ENCODE measurements at regions not wholly inside any gene's neighbourhood (a gene's known extent, or its start where the extent isn't known, plus 50 kb on each side); places are given as distances from the start of the nearest gene placed in this dataset.

- H4K12ac ChIP-seq (ENCODE audit: low read depth, low read length), result no peak overlapping the region
- peak in 1 of 2 donors; percentile 2 for DNase-seq
- no peak overlapping the region for H2BK120ac ChIP-seq (ENCODE audit: insufficient read depth, low read length, poor library complexity)
- WGBS (ENCODE audit: extremely low coverage, insufficient coverage, insufficient read length), result no CpG with 5 or more reads among the region's 1 CpG
- no peak overlapping the region for H3K18ac ChIP-seq (ENCODE audit: low read length)
- no peak overlapping the region for H2BK12ac ChIP-seq (ENCODE audit: low read length)
- H3K14ac ChIP-seq (ENCODE audit: low read length), result no peak overlapping the region
- H4K8ac ChIP-seq (ENCODE audit: low read depth, low read length), result no peak overlapping the region
- H3K9me3 ChIP-seq (ENCODE audit: insufficient read depth, low read depth, low read length), result no peaks in the 10 kb centered on the region
- H3K23ac ChIP-seq (ENCODE audit: low read length), result no peak overlapping the region
- no peak overlapping the region for H3K4ac ChIP-seq (ENCODE audit: low read depth, low read length)
- no peaks in the 10 kb centered on the region for H3K27me3 ChIP-seq (ENCODE audit: insufficient read depth, low read length)
- no peaks in the 10 kb centered on the region for H3K79me2 ChIP-seq (ENCODE audit: control insufficient read depth, insufficient read depth, low read length, poor library complexity)
- no peak overlapping the region for H2AK5ac ChIP-seq (ENCODE audit: low read length)
- H2AFZ ChIP-seq (ENCODE audit: insufficient read depth, low read length, poor library complexity), result no peak overlapping the region
- H2BK5ac ChIP-seq (ENCODE audit: low read depth, low read length, poor library complexity), result no peak overlapping the region
- no peak overlapping the region for H3K9ac ChIP-seq (ENCODE audit: low read length)
- H3K79me1 ChIP-seq (ENCODE audit: low read length), result peaks cover 3% of the 10 kb centered on the region
- no peak overlapping the region for H3K4me2 ChIP-seq (ENCODE audit: low read length)
- H3K36me3 ChIP-seq (ENCODE audit: control insufficient read depth in 1 of 2, insufficient read depth in 2 of 2, low read length in 2 of 2), result no peaks in the 10 kb centered on the region
- no peak overlapping the region for H4K91ac ChIP-seq (ENCODE audit: low read depth, low read length)
- peaks cover 0 to 4% of the 10 kb centered on the region in 2 experiments for H3K4me1 ChIP-seq (ENCODE audit: control insufficient read depth in 1 of 2, insufficient read depth in 2 of 2, low read length in 2 of 2)
- H3K4me3 ChIP-seq (ENCODE audit: low read depth, low read length), result no peak overlapping the region
- no peak overlapping the region for H3K27ac ChIP-seq (ENCODE audit: low read depth, low read length)
Observed at GRCh38 chr18:61203151-61203550, 130.1 kb upstream of the CDH20 start.

DNA sequence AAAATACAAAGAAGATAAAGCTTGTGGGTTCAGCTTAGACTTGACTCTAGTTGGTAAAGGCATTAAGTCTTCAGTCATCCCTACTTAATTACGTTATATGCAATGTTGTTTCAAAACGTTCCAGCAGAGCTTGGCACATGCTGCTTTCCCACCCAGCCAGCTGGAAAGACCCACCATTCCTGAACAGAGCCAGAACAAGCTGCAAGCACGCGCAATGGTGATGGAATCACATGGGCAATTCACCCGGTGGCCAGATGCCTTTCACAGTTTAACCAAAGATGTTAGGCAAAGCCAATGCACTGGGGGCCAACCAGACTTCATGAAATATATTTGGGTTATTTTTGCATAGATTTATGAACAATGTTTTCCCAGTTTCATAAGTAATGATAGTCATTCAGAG, 123.4 kb upstream of the CDH20 start:
- no peak overlapping the region for H3K4me2 ChIP-seq (ENCODE audit: low read length)
- no peaks in the 10 kb centered on the region for H3K79me2 ChIP-seq (ENCODE audit: control insufficient read depth, insufficient read depth, low read length, poor library complexity)
- no peak overlapping the region for H3K23ac ChIP-seq (ENCODE audit: low read length)
- H2AFZ ChIP-seq (ENCODE audit: insufficient read depth, low read length, poor library complexity), result no peak overlapping the region
- no peak overlapping the region for H4K12ac ChIP-seq (ENCODE audit: low read depth, low read length)
- H3K18ac ChIP-seq (ENCODE audit: low read length), result no peak overlapping the region
- no peak overlapping the region for H2AK5ac ChIP-seq (ENCODE audit: low read length)
- no peak overlapping the region for H2BK12ac ChIP-seq (ENCODE audit: low read length)
- H4K8ac ChIP-seq (ENCODE audit: low read depth, low read length), result no peak overlapping the region
- WGBS (ENCODE audit: extremely low coverage, insufficient coverage, insufficient read length), result no CpG with 5 or more reads among the region's 5 CpGs
- H3K9ac ChIP-seq (ENCODE audit: low read length), result no peak overlapping the region
- H3K4me1 ChIP-seq (ENCODE audit: control insufficient read depth in 1 of 2, insufficient read depth in 2 of 2, low read length in 2 of 2), result no peaks in the 10 kb centered on the region
- H3K4ac ChIP-seq (ENCODE audit: low read depth, low read length), result no peak overlapping the region
- no peaks in the 10 kb centered on the region for H3K79me1 ChIP-seq (ENCODE audit: low read length)
- no peak overlapping the region for H3K27ac ChIP-seq (ENCODE audit: low read depth, low read length)
- H3K27me3 ChIP-seq (ENCODE audit: insufficient read depth, low read length), result no peaks in the 10 kb centered on the region
- no peak overlapping the region for H2BK5ac ChIP-seq (ENCODE audit: low read depth, low read length, poor library complexity)
- H2BK120ac ChIP-seq (ENCODE audit: insufficient read depth, low read length, poor library complexity), result no peak overlapping the region
- DNase-seq, result no peak
- H3K9me3 ChIP-seq (ENCODE audit: insufficient read depth, low read depth, low read length), result no peaks in the 10 kb centered on the region
- no peaks in the 10 kb centered on the region for H3K36me3 ChIP-seq (ENCODE audit: control insufficient read depth in 1 of 2, insufficient read depth in 2 of 2, low read length in 2 of 2)
- H3K14ac ChIP-seq (ENCODE audit: low read length), result no peak overlapping the region
- H3K4me3 ChIP-seq (ENCODE audit: low read depth, low read length), result no peak overlapping the region
- H4K91ac ChIP-seq (ENCODE audit: low read depth, low read length), result no peak overlapping the region

GRCh38 chr18:61216051-61216450, 117.2 kb upstream of the CDH20 start:
- Histone ChIP-seq H4K8ac (ENCODE audit: low read depth, low read length) (no peak overlapping the region), H2BK12ac (ENCODE audit: low read length) (no peak overlapping the region), H2BK5ac (ENCODE audit: low read depth, low read length, poor library complexity) (no peak overlapping the region), H3K9me3 (ENCODE audit: insufficient read depth, low read depth, low read length) (no peaks in the 10 kb centered on the region), H2BK120ac (ENCODE audit: insufficient read depth, low read length, poor library complexity) (no peak overlapping the region), H3K36me3 (ENCODE audit: control insufficient read depth in 1 of 2, insufficient read depth in 2 of 2, low read length in 2 of 2) (no peaks in the 10 kb centered on the region), H2AFZ (ENCODE audit: insufficient read depth, low read length, poor library complexity) (no peak overlapping the region), H3K14ac (ENCODE audit: low read length) (no peak overlapping the region), H3K79me1 (ENCODE audit: low read length) (no peaks in the 10 kb centered on the region), H4K12ac (ENCODE audit: low read depth, low read length) (no peak overlapping the region), H3K4ac (ENCODE audit: low read depth, low read length) (no peak overlapping the region), H3K27me3 (ENCODE audit: insufficient read depth, low read length) (no peaks in the 10 kb centered on the region), H3K4me3 (ENCODE audit: low read depth, low read length) (no peak overlapping the region), H3K79me2 (ENCODE audit: control insufficient read depth, insufficient read depth, low read length, poor library complexity) (no peaks in the 10 kb centered on the region), H3K18ac (ENCODE audit: low read length) (no peak overlapping the region), H3K27ac (ENCODE audit: low read depth, low read length) (no peak overlapping the region), H3K4me1 (ENCODE audit: control insufficient read depth in 1 of 2, insufficient read depth in 2 of 2, low read length in 2 of 2) (no peaks in the 10 kb centered on the region), H3K4me2 (ENCODE audit: low read length) (no peak overlapping the region), H3K9ac (ENCODE audit: low read length) (no peak overlapping the region), H3K23ac (ENCODE audit: low read length) (no peak overlapping the region), H4K91ac (ENCODE audit: low read depth, low read length) (no peak overlapping the region), H2AK5ac (ENCODE audit: low read length) (no peak overlapping the region)
- no peak for DNase-seq
- no CpG with 5 or more reads among the region's 6 CpGs for WGBS (ENCODE audit: extremely low coverage, insufficient coverage, insufficient read length)

- Histone ChIP-seq H3K14ac (ENCODE audit: low read length) (no peak overlapping the region), H3K36me3 (ENCODE audit: control insufficient read depth in 1 of 2, insufficient read depth in 2 of 2, low read length in 2 of 2) (no peaks in the 10 kb centered on the region), H2AFZ (ENCODE audit: insufficient read depth, low read length, poor library complexity) (no peak overlapping the region), H3K79me1 (ENCODE audit: low read length) (no peaks in the 10 kb centered on the region), H3K79me2 (ENCODE audit: control insufficient read depth, insufficient read depth, low read length, poor library complexity) (no peaks in the 10 kb centered on the region), H3K4me2 (ENCODE audit: low read length) (no peak overlapping the region), H3K9ac (ENCODE audit: low read length) (no peak overlapping the region), H2BK120ac (ENCODE audit: insufficient read depth, low read length, poor library complexity) (no peak overlapping the region), H3K27ac (ENCODE audit: low read depth, low read length) (no peak overlapping the region), H2BK5ac (ENCODE audit: low read depth, low read length, poor library complexity) (no peak overlapping the region), H4K8ac (ENCODE audit: low read depth, low read length) (no peak overlapping the region), H3K4me3 (ENCODE audit: low read depth, low read length) (no peak overlapping the region), H2AK5ac (ENCODE audit: low read length) (no peak overlapping the region), H3K9me3 (ENCODE audit: insufficient read depth, low read depth, low read length) (no peaks in the 10 kb centered on the region), H3K23ac (ENCODE audit: low read length) (no peak overlapping the region), H4K12ac (ENCODE audit: low read depth, low read length) (no peak overlapping the region), H3K4me1 (ENCODE audit: control insufficient read depth in 1 of 2, insufficient read depth in 2 of 2, low read length in 2 of 2) (no peaks in the 10 kb centered on the region), H3K18ac (ENCODE audit: low read length) (no peak overlapping the region), H3K27me3 (ENCODE audit: insufficient read depth, low read length) (no peaks in the 10 kb centered on the region), H4K91ac (ENCODE audit: low read depth, low read length) (no peak overlapping the region), H3K4ac (ENCODE audit: low read depth, low read length) (no peak overlapping the region), H2BK12ac (ENCODE audit: low read length) (no peak overlapping the region)
- no peak for DNase-seq
Observed at GRCh38 chr18:61222206-61222605, 111.0 kb upstream of the CDH20 start.

- no peaks in the 10 kb centered on the region for H3K27me3 ChIP-seq (ENCODE audit: insufficient read depth, low read length)
- no peak overlapping the region for H4K8ac ChIP-seq (ENCODE audit: low read depth, low read length)
- no peak for DNase-seq
- H3K14ac ChIP-seq (ENCODE audit: low read length), result no peak overlapping the region
- no peak overlapping the region for H2BK5ac ChIP-seq (ENCODE audit: low read depth, low read length, poor library complexity)
- H3K79me2 ChIP-seq (ENCODE audit: control insufficient read depth, insufficient read depth, low read length, poor library complexity), result no peaks in the 10 kb centered on the region
- no peaks in the 10 kb centered on the region for H3K4me1 ChIP-seq (ENCODE audit: control insufficient read depth in 1 of 2, insufficient read depth in 2 of 2, low read length in 2 of 2)
- H3K27ac ChIP-seq (ENCODE audit: low read depth, low read length), result no peak overlapping the region
- H3K9ac ChIP-seq (ENCODE audit: low read length), result no peak overlapping the region
- H3K36me3 ChIP-seq (ENCODE audit: control insufficient read depth in 1 of 2, insufficient read depth in 2 of 2, low read length in 2 of 2), result no peaks in the 10 kb centered on the region
- no peak overlapping the region for H2BK12ac ChIP-seq (ENCODE audit: low read length)
- no peak overlapping the region for H3K18ac ChIP-seq (ENCODE audit: low read length)
- no peak overlapping the region for H3K4ac ChIP-seq (ENCODE audit: low read depth, low read length)
- no peaks in the 10 kb centered on the region for H3K9me3 ChIP-seq (ENCODE audit: insufficient read depth, low read depth, low read length)
- H4K91ac ChIP-seq (ENCODE audit: low read depth, low read length), result no peak overlapping the region
- no peak overlapping the region for H3K23ac ChIP-seq (ENCODE audit: low read length)
- H3K4me2 ChIP-seq (ENCODE audit: low read length), result no peak overlapping the region
- H2BK120ac ChIP-seq (ENCODE audit: insufficient read depth, low read length, poor library complexity), result no peak overlapping the region
- no peak overlapping the region for H2AFZ ChIP-seq (ENCODE audit: insufficient read depth, low read length, poor library complexity)
- H2AK5ac ChIP-seq (ENCODE audit: low read length), result no peak overlapping the region
- no peak overlapping the region for H4K12ac ChIP-seq (ENCODE audit: low read depth, low read length)
- no peak overlapping the region for H3K4me3 ChIP-seq (ENCODE audit: low read depth, low read length)
- H3K79me1 ChIP-seq (ENCODE audit: low read length), result no peaks in the 10 kb centered on the region
Observed at GRCh38 chr18:61225336-61225735, 107.9 kb upstream of the CDH20 start.
